GM21723 (cell line): ENCODE measurements at regions not wholly inside any gene's neighbourhood (a gene's known extent, or its start where the extent isn't known, plus 50 kb on each side); places are given as distances from the start of the nearest gene placed in this dataset.

Experiments used
- ATAC-seq: cut with Tn5 transposase; IDR thresholded peaks from one replicate; pipeline ENCODE4 v1.9.1; 2021; ENCODE audit warnings: mild to moderate bottlenecking, moderate library complexity; ENCODE audit not compliant: unreplicated experiment

DNA sequence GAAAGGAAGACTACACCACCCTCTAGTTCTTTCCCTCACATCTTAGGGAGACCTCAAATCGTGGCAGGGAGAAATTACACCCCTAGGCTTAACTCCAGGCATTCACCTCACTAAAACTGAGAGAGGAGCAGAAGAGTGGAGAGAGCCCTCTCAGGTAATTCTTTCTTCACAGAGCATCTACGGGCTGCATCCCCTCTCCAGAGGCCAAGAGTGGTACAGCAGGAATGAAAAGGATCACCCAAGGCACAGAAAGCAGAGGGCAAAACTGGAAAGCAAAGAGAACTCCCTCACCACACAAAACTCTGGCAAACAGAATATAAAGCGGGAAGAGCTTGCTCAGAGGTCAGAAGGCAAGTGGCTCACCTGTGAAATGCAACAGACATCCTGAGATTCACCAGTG, 661.2 kb downstream of the TBC1D4 start:
- no peak for ATAC-seq

DNA sequence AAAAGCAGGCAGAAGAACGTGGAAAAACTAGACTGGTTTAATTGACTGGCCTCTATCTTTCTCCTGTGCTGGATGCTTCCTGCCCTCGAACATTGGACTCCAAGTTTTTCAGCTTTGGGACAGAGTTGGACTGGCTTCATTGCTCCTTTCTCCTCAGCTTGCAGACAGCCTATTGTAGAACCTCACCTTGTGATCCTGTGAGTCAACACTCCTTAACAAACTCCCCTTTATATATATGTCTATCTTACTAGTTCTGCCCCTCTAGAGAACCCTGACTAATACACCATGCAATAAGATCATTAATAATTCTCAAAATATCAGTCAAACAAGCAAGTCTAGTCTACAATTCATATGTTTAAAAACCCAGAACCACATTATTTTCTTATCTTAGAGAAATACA, 662.4 kb downstream of the TBC1D4 start:
- no peak for ATAC-seq

DNA sequence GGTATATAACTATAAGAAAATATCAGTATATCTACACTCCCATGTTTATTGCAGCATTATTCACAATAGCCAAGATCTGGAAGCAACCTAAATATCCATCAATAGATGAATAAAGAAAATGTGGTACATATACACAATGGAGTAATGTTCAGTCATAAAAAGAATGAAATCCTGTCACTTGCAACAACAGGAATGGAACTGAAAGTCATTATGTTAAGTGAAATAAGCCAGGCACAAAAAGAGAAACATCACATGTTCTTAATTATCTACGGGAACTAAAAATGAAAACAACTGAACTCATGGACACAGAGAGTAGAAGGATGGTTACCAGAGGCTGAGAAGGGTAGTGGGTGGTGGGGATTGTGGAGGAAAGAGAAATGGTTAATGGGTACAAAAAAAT, 665.2 kb downstream of the TBC1D4 start:
- ATAC-seq, result no peak

DNA sequence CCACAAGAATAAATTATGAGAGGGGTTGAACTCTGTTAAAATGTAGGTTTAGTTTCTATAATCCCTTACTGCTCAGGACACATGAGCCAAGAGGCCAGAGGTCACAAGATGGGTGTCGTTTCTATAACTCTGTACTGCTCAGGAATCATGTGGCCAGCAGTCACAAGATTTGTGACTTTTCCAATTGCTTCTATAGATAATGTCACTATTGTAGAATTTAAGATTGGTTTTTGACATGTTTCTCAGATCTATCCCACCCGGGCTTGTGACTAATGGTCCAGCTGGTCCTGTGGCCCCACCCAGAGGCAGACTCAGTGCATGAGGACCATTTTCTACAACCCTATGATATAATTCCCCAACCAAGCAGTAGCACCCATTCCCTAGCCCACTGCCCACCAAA, 662.0 kb upstream of the KLF12 start:
- ATAC-seq, result no peak

DNA sequence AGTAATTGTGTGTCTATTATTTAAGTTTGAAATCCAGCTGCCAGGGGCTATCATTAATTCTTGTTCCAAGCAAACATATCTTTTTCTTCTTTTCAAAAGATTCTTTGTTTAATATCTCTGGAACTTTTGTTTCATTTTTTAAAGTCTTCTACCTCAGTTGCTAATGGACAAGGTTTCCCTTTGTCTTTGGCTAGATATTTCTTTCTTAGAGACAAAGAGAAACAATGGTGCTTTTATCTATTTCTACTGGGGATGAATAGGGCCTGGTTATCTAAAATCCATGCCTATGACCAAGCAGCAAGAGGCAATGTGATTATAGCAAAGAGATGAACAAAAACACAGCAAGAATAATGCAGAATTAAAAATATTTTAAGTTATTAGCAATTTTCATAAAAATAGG, 661.3 kb upstream of the KLF12 start:
- ATAC-seq, result no peak

- ATAC-seq, result no peak
Measured at GRCh38 chr13:74794582-74794981, 660.4 kb upstream of the KLF12 start.

DNA sequence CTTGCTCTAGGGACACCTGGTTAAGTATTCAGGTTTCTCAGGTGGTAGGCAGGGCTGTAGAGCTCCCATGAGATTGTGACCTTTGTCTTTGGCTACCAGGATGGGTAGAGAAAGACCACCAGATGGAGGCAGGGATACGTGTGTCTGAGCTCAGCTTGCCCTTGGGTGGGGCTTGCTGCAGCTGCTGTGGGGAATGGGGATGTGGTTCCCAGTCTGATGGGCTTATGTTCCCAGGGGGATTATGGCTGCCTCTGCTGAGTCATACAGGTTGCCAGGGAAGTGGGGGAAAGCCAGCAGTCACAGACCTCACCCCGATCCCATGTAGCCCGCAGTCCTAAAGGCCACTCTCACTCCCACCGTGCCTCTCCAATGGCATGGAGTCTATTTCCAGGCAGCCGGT, 659.9 kb upstream of the KLF12 start:
- ATAC-seq, result no peak

DNA sequence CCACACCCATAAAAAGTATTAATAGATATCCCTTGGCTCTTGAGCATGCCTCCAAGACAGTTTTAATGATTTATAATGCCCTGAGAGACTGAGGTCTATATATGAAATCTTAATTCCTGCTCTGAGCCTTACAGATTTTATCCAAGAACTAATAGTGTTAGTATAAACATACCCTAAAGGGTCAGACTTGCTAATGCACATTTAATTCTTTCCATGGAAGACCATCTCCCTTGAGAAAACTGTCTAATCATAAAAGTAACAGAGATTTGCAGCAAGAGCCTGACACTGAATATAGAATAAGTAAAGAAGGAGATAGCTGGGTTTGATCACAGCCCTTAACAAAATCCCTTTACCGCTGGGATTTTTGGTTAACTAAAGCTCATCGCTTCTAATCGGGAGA, 650.8 kb upstream of the KLF12 start:
- no peak for ATAC-seq

DNA sequence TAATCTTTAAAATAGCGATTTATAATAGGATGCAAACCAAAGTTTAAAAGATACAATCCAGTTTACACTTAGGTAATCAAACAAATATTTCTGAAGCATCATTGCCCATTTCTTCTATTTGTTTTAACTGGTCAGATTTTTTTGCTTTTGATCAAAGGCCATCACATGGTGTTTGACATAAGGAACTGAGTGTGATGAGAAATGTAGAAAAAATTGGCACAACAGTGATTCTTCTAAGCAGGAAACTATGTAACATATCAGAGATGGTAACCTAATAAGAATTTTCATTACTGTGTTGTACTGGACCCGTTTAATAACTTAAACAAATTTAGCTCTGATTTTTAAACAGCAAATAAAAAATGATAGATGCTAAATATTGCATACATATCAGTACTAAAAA, 644.7 kb upstream of the KLF12 start:
- no peak for ATAC-seq

GRCh38 chr13:74778087-74778486, 643.9 kb upstream of the KLF12 start:
- no peak for ATAC-seq

DNA sequence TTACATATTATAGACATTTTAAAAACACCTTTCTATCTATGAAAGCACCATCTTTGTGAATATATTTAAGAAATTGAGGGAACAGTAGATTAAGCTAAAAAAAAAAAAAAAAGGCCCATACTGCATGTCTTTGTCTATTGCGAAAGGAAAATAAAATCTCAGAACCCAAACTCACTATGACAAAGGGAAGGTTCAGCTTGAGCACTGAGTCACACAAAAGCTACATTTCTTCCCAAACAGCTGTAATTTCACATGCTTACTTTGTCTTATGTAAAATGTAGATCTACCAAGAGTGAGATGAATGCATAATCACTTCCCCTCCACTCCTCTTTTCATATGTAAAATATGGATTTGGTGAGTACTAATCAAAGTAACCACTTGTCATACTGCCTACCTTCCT, 640.1 kb upstream of the KLF12 start:
- no peak for ATAC-seq

- no peak for ATAC-seq
Measured at GRCh38 chr13:74773248-74773647, 639.0 kb upstream of the KLF12 start.

DNA sequence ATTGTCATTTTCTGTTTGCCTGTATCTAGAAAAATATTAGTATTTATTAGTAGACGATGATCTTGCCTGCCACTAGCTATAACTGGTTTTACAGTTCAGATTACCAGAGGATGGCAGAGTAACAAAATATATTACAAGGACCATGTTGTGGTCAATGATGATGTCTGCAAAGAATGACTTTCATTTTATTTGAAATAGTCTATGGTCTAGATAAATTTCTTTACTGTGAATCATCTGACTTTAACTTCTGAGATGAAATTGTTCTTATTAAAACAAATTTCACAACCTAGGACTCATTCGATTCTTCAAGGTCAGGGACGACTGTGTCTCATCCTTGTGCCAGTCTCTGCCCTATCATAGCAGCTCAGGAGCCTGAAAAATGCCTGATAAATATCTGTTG, 637.8 kb upstream of the KLF12 start:
- ATAC-seq, result no peak

- ATAC-seq, result no peak
Measured at GRCh38 chr13:74770361-74770760, 636.2 kb upstream of the KLF12 start.

- no peak for ATAC-seq
Measured at GRCh38 chr13:74769333-74769732, 635.1 kb upstream of the KLF12 start.

GRCh38 chr13:74768521-74769085, 634.4 kb upstream of the KLF12 start:
- ATAC-seq, result no peak

DNA sequence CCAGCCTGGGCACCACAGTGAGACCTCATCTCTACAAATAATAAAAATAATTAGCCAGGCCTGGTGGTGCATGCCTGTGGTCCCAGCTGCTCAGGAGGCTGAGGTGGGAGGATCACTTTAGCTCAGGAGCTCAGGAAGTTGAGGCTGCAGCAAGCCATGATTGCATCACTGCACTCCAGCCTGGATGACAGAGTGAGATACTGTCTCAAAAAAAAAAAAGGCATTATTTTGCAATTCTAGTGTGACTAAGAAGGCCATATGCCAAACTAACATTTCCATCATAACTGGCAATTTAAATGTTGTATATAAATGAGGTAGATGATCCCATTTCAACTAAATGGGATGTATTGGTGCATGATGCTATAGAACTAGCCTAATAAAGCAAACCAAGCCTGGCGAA, 632.8 kb upstream of the KLF12 start:
- no peak for ATAC-seq

- no peak for ATAC-seq
Measured at GRCh38 chr13:74765955-74766354, 631.8 kb upstream of the KLF12 start.

DNA sequence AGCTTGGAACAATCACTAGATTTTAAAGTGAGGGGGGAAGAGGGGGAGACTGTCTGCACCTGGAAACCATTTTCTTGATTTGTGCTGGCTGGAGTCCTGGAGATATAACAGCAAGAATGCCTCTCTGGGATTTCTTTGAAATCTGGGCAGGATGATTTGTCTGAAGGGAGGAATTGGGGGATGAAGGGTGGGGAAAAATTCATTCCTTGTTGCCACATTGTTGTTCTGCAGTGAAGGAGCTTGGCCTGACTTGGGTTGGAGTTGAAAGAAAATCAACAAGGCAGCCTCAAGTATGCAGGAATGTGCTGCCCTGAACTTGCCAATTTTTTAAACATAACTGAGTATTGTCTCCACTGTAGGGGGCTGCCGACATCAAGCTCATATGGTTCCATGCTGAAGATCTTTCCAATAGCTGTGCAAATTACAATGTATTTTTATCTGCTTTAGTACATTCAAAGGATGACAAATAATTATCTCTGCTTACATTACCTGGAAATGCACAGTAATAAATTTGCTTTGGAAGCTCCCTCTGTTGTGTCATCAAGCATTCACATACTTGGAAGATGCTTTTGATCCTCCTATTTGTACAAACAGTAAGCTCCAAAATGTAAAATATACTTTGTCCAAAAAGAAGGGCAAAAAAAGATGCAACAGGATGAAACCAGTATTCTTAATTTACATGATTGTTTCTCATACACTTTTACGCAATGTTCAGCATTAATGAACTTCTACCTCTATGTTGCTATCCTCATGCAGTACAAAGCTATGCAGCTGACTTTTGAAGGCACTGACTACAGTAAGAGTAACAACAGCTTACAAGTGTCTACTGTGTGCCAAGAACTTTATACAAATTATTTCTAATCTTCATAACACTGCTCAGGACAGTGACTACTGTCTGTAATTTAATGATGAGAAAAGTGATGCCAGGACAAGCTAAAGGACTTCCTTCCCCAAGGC, 627.9 kb upstream of the KLF12 start:
- ATAC-seq, result no peak

- no peak for ATAC-seq
Measured at GRCh38 chr13:74758188-74758587, 624.0 kb upstream of the KLF12 start.

- no peak for ATAC-seq
Measured at GRCh38 chr13:74755065-74755464, 620.9 kb upstream of the KLF12 start.

GRCh38 chr13:74751739-74752138, 617.5 kb upstream of the KLF12 start:
- ATAC-seq, result no peak
